SK-N-SH (cell line): ENCODE measurements at regions not wholly inside any gene's neighbourhood (a gene's known extent, or its start where the extent isn't known, plus 50 kb on each side); places are given as distances from the start of the nearest gene placed in this dataset.
A peak's percentile ranks its signal among the peaks of the same experiment; 100 is the strongest.

Experiments used
- CTCF ChIA-PET: fragments of 300-600, 350-600 bp; formaldehyde crosslinking; extraction: SDS; loops from one replicate; lab custom pipeline; 2021; lab: Yijun Ruan, JAX
- POLR2A ChIA-PET: fragments of 350-600 bp; sonication (Branson Sonifier 250); formaldehyde crosslinking; extraction: SDS; loops from one replicate; lab custom pipeline; 2020; ENCODE audit warnings: antibody characterized with exemption, inconsistent platforms; lab: Yijun Ruan, JAX
- DNase-seq: peaks from one replicate; pipeline ENCODE4 v3.0.0; 2012
- H2AFZ ChIP-seq: fragments of 200-600 bp; sonication (generic); 2 replicates; pipeline ENCODE4 v1.8.1; 2016; ENCODE audit warnings: antibody characterized with exemption, mild to moderate bottlenecking, low read depth
- H3F3A ChIP-seq: fragments of 200-600 bp; sonication (generic); replicated peaks from 2 replicates; pipeline ENCODE3; 2016; ENCODE audit warnings: antibody characterized with exemption, mild to moderate bottlenecking; ENCODE audit not compliant: insufficient read depth
- H3K27ac ChIP-seq, 2 experiments: fragments of 200-500 bp in 1 of 2; fragments of 200-600 bp in 1 of 2; sonication (Bioruptor generic) in 1 of 2; sonication (generic), shearing (Covaris generic) in 1 of 2; 2 replicates each; pipeline versions ENCODE4 v1.5.1 to v1.6.1; 2014 to 2016; ENCODE audit warnings: low read depth in 2 of 2, inconsistent platforms in 1 of 2, low read length in 1 of 2, mild to moderate bottlenecking in 1 of 2, mixed read lengths in 1 of 2
- H3K27me3 ChIP-seq: fragments of 200-600 bp; sonication (generic), shearing (Covaris generic); 2 replicates; pipeline ENCODE4 v1.6.1; 2016; ENCODE audit warnings: mixed run types; ENCODE audit not compliant: insufficient read depth
- H3K36me3 ChIP-seq, 2 experiments: fragments of 200-500 bp in 1 of 2; fragments of 200-600 bp in 1 of 2; sonication (Bioruptor generic) in 1 of 2; sonication (generic) in 1 of 2; replicated peaks in 1 of 2; 2 replicates each; pipeline versions ENCODE3 to v1.5.1; 2014 to 2016; ENCODE audit warnings: low read length in 1 of 2, mild to moderate bottlenecking in 1 of 2; ENCODE audit not compliant: insufficient read depth in 2 of 2, control insufficient read depth in 1 of 2
- H3K4me1 ChIP-seq, 2 experiments: fragments of 200-500 bp in 1 of 2; fragments of 200-600 bp in 1 of 2; sonication (Bioruptor generic) in 1 of 2; sonication (generic), shearing (Covaris generic) in 1 of 2; 2 replicates each; pipeline versions ENCODE4 v1.5.1 to v1.6.1; 2014 to 2016; ENCODE audit warnings: low read depth in 1 of 2, low read length in 1 of 2, mixed run types in 1 of 2; ENCODE audit not compliant: insufficient read depth in 2 of 2, control insufficient read depth in 1 of 2
- H3K4me2 ChIP-seq: fragments of 200-600 bp; sonication (generic), shearing (Covaris generic); 2 replicates; pipeline ENCODE4 v1.6.1; 2017; ENCODE audit warnings: mixed run types
- H3K4me3 ChIP-seq, 2 experiments: fragments of 200-500 bp in 1 of 2; fragments of 200-600 bp in 1 of 2; sonication (Bioruptor generic) in 1 of 2; sonication (generic), shearing (Covaris generic) in 1 of 2; 2 replicates each; pipeline versions ENCODE4 v1.5.1 to v1.8.1; 2014 to 2016; ENCODE audit warnings: low read depth in 2 of 2, inconsistent platforms in 1 of 2, low read length in 1 of 2, mild to moderate bottlenecking in 1 of 2, mixed read lengths in 1 of 2, moderate library complexity in 1 of 2
- H3K79me2 ChIP-seq: fragments of 200-600 bp; sonication (generic); 2 replicates; pipeline ENCODE4 v1.8.1; 2017; ENCODE audit warnings: mild to moderate bottlenecking; ENCODE audit not compliant: insufficient read depth
- H3K9ac ChIP-seq: fragments of 200-600 bp; sonication (generic); 2 replicates; pipeline ENCODE4 v1.6.1; 2017; ENCODE audit warnings: mixed run types
- H3K9me2 ChIP-seq: fragments of 200-600 bp; sonication (generic); 2 replicates; pipeline ENCODE4 v1.6.1; 2017; ENCODE audit warnings: mixed run types
- H3K9me3 ChIP-seq: fragments of 200-600 bp; sonication (generic); 2 replicates; pipeline ENCODE4 v1.6.1; 2017; ENCODE audit warnings: mixed run types, mild to moderate bottlenecking, moderate library complexity
- H4K20me1 ChIP-seq: fragments of 200-600 bp; sonication (generic); 2 replicates; pipeline ENCODE4 v1.6.1; 2017; ENCODE audit warnings: mild to moderate bottlenecking, mixed run types; ENCODE audit not compliant: insufficient read depth
- CHD2 ChIP-seq: fragments of 150-350 bp; IDR thresholded peaks from 2 replicates; pipeline ENCODE4 v1.6.1; 2018; ENCODE audit warnings: low read length; ENCODE audit not compliant: partially characterized antibody
- ELF1 ChIP-seq: IDR thresholded peaks from 2 replicates; pipeline ENCODE4 v1.4.0; 2012
- FOXM1 ChIP-seq: IDR thresholded peaks from 2 replicates; pipeline ENCODE4 v1.4.0; 2012; ENCODE audit warnings: low read depth, mild to moderate bottlenecking
- GATA2 ChIP-seq: sonication (generic); formaldehyde crosslinking; IDR thresholded peaks from 2 replicates; pipeline ENCODE4 v1.5.0; 2020; ENCODE audit warnings: mild to moderate bottlenecking, missing genetic modification reagents
- RAD21 ChIP-seq: IDR thresholded peaks from 2 replicates; pipeline ENCODE4 v1.6.1; 2012; ENCODE audit warnings: mild to moderate bottlenecking, low read length
- WGBS: methylation state at CpG from one replicate; pipeline ENCODE4 v1.1.6; 2017; ENCODE audit warnings: low lambda C conversion rate; 5-methylcytosine and 5-hydroxymethylcytosine counted together
- TF ChIP-seq, protein P1 (sequence below): IDR thresholded peaks from 2 replicates; pipeline ENCODE4 v1.6.1; 2012; ENCODE audit warnings: mild to moderate bottlenecking, low read depth, low read length, moderate library complexity
- TF ChIP-seq, protein P2 (sequence below): IDR thresholded peaks from 2 replicates; pipeline ENCODE4 v1.4.0; 2012; ENCODE audit warnings: low read depth, borderline replicate concordance
- TF ChIP-seq, protein P3 (sequence below): IDR thresholded peaks from 2 replicates; pipeline ENCODE4; 2012

DNA sequence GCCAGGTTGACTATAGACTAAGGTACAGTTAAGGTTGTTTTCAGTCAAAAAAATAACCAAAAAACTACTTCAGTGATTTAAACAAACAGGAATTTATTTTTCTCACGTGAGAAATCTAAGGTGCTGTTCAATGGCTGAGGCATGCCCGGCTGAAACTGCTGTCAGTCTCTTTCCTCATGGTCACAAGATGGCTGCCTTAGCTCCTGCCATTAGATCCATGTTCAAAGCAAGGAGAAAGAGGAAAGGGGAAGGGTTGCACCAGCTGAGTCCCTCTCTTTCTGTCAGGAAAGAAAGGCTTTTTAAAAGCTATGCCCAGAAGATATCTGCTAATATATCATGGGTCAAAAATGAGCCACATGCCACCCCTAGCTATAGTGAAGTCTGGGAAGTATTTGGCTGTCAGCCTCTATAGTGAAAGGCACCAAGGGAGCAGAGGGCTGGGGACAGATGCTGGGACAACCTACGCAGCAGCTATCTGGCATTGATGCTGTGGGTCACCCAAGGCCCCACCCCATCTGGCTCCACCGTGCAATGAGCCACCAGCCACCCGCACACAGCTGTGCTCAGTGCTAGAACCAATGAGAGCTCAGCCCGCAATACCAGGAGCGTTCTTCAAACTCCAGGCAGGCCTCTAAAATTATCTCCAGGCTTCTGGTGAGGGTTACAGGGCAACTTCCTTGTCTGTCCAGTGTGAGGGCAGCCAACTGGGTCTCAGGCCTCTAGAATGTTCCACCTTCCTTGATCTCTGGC, 64.7 kb upstream of the GATA2 start (continued):
- TF ChIP-seq, protein P1, sequence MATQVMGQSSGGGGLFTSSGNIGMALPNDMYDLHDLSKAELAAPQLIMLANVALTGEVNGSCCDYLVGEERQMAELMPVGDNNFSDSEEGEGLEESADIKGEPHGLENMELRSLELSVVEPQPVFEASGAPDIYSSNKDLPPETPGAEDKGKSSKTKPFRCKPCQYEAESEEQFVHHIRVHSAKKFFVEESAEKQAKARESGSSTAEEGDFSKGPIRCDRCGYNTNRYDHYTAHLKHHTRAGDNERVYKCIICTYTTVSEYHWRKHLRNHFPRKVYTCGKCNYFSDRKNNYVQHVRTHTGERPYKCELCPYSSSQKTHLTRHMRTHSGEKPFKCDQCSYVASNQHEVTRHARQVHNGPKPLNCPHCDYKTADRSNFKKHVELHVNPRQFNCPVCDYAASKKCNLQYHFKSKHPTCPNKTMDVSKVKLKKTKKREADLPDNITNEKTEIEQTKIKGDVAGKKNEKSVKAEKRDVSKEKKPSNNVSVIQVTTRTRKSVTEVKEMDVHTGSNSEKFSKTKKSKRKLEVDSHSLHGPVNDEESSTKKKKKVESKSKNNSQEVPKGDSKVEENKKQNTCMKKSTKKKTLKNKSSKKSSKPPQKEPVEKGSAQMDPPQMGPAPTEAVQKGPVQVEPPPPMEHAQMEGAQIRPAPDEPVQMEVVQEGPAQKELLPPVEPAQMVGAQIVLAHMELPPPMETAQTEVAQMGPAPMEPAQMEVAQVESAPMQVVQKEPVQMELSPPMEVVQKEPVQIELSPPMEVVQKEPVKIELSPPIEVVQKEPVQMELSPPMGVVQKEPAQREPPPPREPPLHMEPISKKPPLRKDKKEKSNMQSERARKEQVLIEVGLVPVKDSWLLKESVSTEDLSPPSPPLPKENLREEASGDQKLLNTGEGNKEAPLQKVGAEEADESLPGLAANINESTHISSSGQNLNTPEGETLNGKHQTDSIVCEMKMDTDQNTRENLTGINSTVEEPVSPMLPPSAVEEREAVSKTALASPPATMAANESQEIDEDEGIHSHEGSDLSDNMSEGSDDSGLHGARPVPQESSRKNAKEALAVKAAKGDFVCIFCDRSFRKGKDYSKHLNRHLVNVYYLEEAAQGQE: no peak

DNA sequence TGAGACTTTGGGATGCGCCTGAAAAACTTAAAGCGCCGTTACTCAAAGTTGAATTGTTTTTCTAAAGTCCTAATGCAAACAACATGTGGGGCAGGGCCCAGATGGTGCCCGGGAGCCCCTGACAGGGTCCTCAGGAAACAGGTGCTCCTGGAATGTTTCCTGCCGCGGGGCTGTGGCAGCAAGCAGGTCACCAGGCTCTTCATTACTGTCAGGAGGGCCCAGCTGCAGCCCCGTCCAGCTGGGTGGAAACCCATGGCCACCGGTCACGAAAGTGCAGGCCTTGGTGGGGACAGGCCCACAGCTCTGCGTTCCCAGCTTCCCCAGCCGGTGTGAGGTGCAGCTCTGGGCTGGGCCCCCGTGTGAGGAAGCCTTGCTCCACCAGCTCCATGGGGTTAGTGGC, 63.9 kb upstream of the GATA2 start:
- Histone ChIP-seq H3K4me1 (peaks cover 0 to 8% of the 10 kb centered on the region in 2 experiments; a peak in 1 of 4 replicates), H3K36me3 (no peaks in the 10 kb centered on the region), H4K20me1 (no peaks in the 10 kb centered on the region), H3K4me2 (no peak overlapping the region), H3K27me3 (no peaks in the 10 kb centered on the region), H3K9ac (no peak overlapping the region), H3K9me2 (no peaks in the 10 kb centered on the region), H3K27ac (no peak overlapping the region), H3K4me3 (no peak overlapping the region), H3K79me2 (no peaks in the 10 kb centered on the region), H2AFZ (no peak overlapping the region), H3K9me3 (no peaks in the 10 kb centered on the region), H3F3A (no peaks in the 10 kb centered on the region)
- POLR2A ChIA-PET: no interaction called here
- CTCF ChIA-PET: interaction anchor here (0.8 to 1.1 kb wide), 2 partner anchors 10 to 61 kb away, joined by 3 to 4 read pairs; no protein-coding TSS in a partner anchor
- peak; percentile 42 for DNase-seq
- TF ChIP-seq, protein P2, sequence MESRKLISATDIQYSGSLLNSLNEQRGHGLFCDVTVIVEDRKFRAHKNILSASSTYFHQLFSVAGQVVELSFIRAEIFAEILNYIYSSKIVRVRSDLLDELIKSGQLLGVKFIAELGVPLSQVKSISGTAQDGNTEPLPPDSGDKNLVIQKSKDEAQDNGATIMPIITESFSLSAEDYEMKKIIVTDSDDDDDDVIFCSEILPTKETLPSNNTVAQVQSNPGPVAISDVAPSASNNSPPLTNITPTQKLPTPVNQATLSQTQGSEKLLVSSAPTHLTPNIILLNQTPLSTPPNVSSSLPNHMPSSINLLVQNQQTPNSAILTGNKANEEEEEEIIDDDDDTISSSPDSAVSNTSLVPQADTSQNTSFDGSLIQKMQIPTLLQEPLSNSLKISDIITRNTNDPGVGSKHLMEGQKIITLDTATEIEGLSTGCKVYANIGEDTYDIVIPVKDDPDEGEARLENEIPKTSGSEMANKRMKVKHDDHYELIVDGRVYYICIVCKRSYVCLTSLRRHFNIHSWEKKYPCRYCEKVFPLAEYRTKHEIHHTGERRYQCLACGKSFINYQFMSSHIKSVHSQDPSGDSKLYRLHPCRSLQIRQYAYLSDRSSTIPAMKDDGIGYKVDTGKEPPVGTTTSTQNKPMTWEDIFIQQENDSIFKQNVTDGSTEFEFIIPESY: no peak
- TF ChIP-seq GATA2 (no peak), CHD2 (no peak), RAD21 (no peak), FOXM1 (no peak), ELF1 (no peak)
- TF ChIP-seq, protein P3, sequence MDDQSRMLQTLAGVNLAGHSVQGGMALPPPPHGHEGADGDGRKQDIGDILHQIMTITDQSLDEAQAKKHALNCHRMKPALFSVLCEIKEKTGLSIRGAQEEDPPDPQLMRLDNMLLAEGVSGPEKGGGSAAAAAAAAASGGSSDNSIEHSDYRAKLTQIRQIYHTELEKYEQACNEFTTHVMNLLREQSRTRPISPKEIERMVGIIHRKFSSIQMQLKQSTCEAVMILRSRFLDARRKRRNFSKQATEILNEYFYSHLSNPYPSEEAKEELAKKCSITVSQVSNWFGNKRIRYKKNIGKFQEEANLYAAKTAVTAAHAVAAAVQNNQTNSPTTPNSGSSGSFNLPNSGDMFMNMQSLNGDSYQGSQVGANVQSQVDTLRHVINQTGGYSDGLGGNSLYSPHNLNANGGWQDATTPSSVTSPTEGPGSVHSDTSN: no peak
- 86% methylated on average over 9 of the region's 12 CpGs for WGBS
